GM10248 (cell line): ENCODE measurements at regions not wholly inside any gene's neighbourhood (a gene's known extent, or its start where the extent isn't known, plus 50 kb on each side); places are given as distances from the start of the nearest gene placed in this dataset.

Experiments used
- CTCF ChIA-PET: fragments of 300-600 bp; sonication (Branson Sonifier 250); formaldehyde crosslinking; extraction: SDS; loops from one replicate; lab custom pipeline; 2021; ENCODE audit warnings: antibody characterized with exemption; lab: Yijun Ruan, JAX
- POLR2A ChIA-PET: fragments of 350-650 bp; sonication (Branson Sonifier 250); formaldehyde crosslinking; extraction: SDS; loops from one replicate; lab custom pipeline; 2020; ENCODE audit warnings: antibody characterized with exemption; lab: Yijun Ruan, JAX
- DNase-seq: peaks from one replicate; pipeline ENCODE4 v3.0.0; 2012; ENCODE audit errors: extremely low spot score
- TF ChIP-seq, protein P1 (sequence below): IDR thresholded peaks from 2 replicates; pipeline ENCODE4 v1.5.1; 2012; ENCODE audit warnings: mild to moderate bottlenecking, low read depth; ENCODE audit errors: extremely low read depth, missing control alignments, control extremely low read depth

DNA sequence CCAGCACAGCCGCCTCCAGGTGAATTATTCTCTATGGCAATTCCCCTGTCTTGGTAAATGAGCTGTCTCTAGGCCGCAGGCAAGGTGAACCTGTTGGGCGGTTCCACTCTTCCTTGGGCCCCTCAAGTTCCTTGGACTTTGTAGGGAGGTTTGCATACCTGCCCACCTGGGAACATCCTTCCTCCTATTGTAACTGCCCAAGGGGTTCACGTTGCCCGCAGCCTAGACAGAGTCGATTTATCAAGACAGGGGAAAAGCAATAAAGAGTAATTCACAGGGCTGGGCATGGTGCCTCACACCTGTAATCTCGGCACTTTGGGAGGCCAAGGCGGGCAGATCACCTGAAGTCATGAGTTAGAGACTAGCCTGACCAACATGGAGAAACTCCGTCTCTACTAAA is 122.5 kb downstream of the KCNJ18 start:
- POLR2A ChIA-PET = no interaction called here
- CTCF ChIA-PET = no interaction called here
- DNase-seq = peak; percentile 5
- TF ChIP-seq, protein P1, sequence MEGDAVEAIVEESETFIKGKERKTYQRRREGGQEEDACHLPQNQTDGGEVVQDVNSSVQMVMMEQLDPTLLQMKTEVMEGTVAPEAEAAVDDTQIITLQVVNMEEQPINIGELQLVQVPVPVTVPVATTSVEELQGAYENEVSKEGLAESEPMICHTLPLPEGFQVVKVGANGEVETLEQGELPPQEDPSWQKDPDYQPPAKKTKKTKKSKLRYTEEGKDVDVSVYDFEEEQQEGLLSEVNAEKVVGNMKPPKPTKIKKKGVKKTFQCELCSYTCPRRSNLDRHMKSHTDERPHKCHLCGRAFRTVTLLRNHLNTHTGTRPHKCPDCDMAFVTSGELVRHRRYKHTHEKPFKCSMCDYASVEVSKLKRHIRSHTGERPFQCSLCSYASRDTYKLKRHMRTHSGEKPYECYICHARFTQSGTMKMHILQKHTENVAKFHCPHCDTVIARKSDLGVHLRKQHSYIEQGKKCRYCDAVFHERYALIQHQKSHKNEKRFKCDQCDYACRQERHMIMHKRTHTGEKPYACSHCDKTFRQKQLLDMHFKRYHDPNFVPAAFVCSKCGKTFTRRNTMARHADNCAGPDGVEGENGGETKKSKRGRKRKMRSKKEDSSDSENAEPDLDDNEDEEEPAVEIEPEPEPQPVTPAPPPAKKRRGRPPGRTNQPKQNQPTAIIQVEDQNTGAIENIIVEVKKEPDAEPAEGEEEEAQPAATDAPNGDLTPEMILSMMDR = no peak

DNA sequence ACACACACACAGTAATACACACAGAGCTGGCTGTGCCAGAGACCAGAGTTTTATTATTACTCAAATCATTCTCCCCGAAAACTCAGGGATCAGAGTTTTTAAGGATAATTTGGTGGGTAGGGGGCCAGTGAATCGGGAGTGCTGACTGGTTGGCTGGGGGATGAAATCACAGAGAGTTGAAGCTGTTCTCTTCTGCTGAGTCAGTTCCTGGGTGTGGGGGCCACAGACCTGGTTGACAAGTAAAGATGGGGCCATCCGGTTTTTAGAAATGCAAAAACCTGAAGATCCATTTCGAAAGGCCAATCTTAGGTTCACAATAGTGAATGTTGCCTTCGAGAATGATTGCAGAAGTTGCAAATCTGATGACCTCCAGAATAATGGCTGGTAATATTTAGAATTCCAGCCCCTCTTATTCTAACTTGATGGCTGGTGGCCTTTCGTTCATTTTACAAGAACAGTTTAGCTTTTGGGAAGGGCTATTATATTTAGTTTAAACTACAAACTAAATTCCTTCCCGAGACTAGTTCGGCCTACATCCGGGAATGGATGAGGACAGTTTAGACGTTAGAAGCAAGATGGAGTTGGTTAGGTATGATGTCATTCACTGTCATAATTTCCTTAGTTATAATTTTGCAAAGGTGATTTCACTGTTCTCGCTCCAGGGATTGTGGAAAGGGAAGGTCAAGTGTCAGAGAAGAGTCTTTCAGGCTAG is 123.2 kb downstream of the KCNJ18 start:
- DNase-seq = peak; percentile 3
- TF ChIP-seq, protein P1 = no peak
- ChIA-PET CTCF (no interaction called here), POLR2A (no interaction called here)

DNA sequence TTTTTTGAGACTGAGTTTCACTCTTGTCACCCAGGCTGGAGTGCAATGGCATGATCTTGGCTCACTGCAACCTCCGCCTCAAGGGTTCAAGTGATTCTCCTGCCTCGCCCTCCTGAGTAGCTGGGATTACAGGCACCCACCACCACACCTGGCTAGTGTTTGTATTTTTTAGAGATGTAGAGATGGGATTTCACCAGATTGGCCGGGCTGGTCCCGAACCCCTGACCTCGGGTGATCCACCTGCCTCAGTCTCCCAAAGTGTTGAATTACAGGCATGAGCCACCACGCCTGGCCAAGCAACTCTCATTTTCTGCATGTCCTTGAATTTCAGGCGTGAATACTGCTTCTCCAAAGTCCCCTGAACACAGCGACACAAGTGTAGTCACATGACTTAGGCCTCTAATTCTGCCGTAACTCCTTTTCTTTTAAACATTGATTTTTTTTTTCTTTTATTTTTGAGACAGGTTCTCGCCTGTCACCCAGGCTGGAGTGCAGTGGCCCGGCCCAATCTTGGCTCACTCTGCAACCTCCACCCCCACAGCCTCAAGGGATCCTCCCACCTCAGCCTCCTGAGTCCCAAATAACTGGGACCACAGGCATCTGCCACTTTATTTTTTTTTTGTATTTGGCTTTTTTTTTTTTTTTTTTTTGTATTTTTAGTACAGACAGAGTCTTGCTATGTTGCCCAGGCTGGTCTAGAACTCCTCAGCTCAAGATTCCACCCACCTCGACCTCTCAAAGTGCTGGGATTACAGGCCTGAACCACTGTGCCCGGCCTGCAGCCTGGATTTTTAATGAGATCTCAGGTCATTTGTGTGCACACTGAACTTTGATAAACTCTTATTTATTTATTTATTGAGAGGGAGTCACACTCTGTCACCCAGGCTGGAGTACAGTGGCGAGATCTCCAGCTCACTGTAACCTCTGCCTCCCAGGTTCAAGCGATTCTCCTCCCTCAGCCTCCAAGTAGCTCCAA is 124.6 kb downstream of the KCNJ18 start:
- TF ChIP-seq, protein P1 = no peak
- DNase-seq = peak; percentile 3
- CTCF ChIA-PET = no interaction called here
- POLR2A ChIA-PET = no interaction called here

DNA sequence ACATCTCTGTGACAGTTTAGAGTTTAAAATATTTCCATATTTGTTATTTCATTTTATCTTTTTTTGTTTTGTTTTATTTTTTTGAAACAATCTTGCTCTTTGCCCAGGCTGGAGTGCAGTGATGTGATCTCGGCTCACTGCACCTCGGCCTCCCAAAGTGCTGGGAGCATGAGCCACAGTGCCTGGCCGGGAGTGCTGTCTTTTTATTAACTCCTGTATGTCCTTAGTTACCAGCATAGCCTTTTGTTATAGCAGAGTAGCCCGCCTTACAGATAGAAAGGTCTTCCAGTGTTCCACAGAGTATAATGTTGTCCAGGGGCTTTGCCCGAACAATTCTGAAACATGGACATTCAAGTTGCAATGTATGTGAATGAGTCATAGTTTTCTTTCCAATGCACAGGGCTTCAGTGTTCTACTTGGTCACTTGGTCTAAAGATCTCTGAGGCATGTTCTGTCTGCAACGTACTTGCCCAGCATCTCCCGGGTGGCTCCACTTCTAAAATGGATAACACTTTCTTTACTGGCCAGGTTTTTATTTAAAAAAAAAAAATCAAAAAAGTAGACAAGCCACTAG is 125.6 kb downstream of the KCNJ18 start:
- CTCF ChIA-PET = no interaction called here
- DNase-seq = peak; percentile 4
- POLR2A ChIA-PET = no interaction called here
- TF ChIP-seq, protein P1 = no peak

DNA sequence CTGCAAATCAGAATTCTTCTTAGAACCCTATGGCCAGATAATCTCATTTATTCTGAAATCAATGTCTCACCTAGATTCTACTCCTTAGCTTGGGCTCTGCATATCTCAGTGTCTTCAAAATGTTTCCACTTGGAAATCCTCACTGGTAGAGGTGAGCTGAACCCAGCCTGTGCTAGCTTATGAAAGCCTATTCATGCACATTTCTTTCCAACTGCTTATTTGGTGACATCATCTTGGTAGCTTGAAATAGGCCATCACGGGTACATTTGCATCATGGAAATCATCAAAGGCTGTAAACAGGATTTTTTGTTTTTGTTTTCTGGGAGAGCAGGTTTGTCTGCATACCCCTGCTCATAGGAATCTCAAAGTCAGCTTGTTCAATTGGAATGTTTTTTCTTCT is 130.8 kb downstream of the KCNJ18 start:
- ChIA-PET POLR2A (no interaction called here), CTCF (no interaction called here)
- DNase-seq = no peak
- TF ChIP-seq, protein P1 = no peak

DNA sequence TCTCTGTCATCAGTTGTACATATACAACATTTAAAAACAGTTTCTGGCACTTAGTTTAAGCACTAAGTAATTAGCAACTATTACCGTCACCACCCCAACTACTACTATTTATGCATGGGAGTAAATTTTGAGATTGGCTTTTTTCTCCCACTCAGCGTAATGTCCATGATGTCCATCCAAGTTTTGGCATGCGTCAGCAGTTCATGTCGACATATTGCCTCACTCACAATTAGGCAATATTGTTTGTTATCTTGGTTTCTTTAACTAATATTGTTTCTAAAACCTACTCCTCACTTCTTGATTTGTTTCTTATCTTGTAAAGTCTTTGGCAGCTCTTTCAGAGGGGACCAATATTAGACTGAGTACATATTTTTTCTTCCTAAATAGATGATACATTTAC is 131.3 kb downstream of the KCNJ18 start:
- CTCF ChIA-PET = no interaction called here
- TF ChIP-seq, protein P1 = no peak

More for the DNA sequence above, 131.3 kb downstream of the KCNJ18 start:
- peak; percentile 1 for DNase-seq
- POLR2A ChIA-PET = no interaction called here
